ENCODE measurements at regions not wholly inside any gene's neighbourhood (a gene's known extent, or its start where the extent isn't known, plus 50 kb on each side); places are given as distances from the start of the nearest gene placed in this dataset.
A peak's percentile ranks its signal among the peaks of the same experiment; 100 is the strongest.
"Not testable (repeated sequence)": the region's sequence is repeated elsewhere in the genome, so short reads cannot be mapped to it uniquely, and the experiment has no call there.

GRCh38 chr18:67455890-67456501 lies 60.5 kb downstream of the DSEL start:
- peak; percentile 9 for DNase-seq

DNA sequence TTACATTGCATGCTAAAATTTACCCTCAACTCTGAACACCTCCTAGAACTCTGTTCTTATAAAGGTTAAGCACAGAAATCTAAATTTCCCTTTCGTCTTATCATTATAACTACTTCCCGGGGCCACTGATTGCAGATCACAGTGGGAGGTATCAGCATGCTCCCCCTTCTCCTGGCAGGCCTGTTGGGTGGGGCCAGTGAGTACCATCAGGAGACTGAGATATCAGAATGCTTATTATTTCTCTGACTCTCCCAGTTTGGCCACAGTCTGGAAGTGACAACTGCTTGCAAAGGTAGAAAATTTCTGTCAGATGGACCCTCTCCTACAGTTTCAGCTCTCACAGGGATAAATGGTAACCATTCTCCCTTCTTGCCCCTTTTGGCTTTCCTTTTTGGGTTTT lies 62.6 kb downstream of the DSEL start:
- DNase-seq = no peak

GRCh38 chr18:67451960-67452359 lies 64.6 kb downstream of the DSEL start:
- DNase-seq = no peak

- not testable (repeated sequence) for DNase-seq
These were observed 65.4 kb downstream of the DSEL start for GRCh38 chr18:67451101-67451500.

GRCh38 chr18:67433971-67434370 lies 82.5 kb downstream of the DSEL start:
- DNase-seq = no peak

GRCh38 chr18:67432806-67433205 lies 83.7 kb downstream of the DSEL start:
- no peak for DNase-seq

GRCh38 chr18:67428805-67429204 lies 87.7 kb downstream of the DSEL start:
- DNase-seq = no peak

GRCh38 chr18:67428158-67428557 lies 88.4 kb downstream of the DSEL start:
- no peak for DNase-seq

DNA sequence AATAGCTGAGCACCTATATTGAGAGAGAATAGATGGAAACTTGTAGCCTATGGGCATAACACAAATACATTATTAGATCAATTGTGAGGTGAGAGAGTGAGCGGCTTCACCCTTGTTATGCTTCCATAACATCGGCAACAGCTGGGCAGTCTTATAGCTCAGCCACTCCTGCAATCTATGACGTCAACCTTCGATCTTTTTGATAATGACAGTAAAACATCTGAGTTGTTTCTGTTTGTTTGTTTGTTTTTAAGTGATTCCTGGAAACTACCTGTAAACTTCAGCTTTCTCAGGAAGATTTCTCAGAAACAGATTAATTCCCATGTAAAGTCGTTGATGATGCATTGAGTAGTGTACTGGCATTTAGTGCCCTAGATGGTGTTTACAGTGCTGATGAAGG lies 90.0 kb downstream of the DSEL start:
- DNase-seq = no peak

- no peak for DNase-seq
These were observed 90.8 kb downstream of the DSEL start for GRCh38 chr18:67425672-67426071.

- DNase-seq = no peak
These were observed 94.9 kb downstream of the DSEL start for GRCh38 chr18:67421651-67422050.

- DNase-seq = no peak
These were observed 98.5 kb downstream of the DSEL start for GRCh38 chr18:67417864-67418523.

DNA sequence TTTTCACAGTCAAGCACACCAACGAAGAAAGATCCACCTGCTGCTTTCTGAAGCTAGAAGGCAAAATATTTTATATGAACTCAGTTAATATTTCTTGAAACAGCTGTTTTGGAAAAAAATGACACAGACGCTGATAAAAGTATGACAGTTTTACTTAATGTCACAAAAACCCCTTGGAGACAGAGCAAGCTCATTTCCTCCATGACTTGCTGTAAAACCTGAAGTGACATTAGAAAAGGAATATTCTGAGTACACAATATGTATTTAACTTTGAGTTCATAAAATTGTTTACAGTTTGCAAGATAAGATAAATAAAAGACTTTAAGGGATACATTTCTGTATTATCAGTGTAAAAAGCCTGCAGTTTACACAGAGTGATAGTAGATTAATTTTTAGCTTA lies 105.4 kb downstream of the DSEL start:
- no peak for DNase-seq

GRCh38 chr18:67410075-67411070 lies 106.1 kb downstream of the DSEL start:
- DNase-seq = no peak

- no peak for DNase-seq
These were observed 108.3 kb downstream of the DSEL start for GRCh38 chr18:67408240-67408639.

DNA sequence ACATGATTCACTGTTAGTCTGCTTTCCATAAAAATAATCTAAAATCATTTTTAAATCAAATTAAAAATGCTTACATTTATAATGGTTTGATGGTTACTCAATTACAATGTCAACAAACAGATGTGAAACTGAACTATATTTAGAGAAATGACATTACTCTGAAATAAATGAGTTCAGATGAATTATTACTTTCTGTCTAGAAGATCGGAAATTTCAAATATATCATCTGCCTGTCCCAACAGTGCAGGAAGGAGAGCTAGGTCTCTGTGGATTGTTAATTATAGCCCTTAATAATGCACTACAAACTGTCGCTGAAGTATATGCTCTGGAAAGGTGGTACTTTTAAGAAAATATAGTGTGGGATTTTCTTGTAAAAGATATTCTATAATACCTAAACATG lies 109.8 kb downstream of the DSEL start:
- DNase-seq = no peak

GRCh38 chr18:67402543-67402942 lies 114.0 kb downstream of the DSEL start:
- DNase-seq = no peak

DNA sequence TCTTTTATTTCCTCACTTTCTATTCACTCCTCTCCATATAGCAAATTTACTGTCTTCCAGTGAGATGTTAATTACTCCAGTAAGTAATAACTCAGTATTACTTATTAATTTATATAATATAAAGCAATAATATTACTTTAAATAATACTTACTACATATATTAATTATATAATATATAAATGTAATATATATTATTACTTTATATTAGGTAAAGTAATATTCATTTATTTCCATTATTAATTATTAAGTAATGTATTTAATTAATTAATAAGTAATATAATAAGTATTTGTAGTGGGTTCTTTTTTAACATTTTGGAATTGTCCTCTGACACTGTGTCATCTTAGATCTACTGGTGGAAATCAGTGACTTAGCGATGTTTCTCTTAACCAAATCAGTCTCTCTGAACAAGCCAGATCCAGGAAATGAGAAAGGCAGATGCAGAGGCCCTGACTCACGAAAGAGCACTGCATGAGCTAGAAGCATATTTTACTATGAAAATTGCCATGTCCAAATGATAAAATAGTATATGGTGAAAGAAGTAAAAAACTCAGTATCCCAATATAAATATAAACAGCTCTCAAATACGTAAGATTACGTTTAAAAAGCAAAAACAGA lies 115.9 kb downstream of the DSEL start:
- no peak for DNase-seq

GRCh38 chr18:67386032-67386431 lies 130.5 kb downstream of the DSEL start:
- no peak for DNase-seq

- no peak for DNase-seq
These were observed 131.1 kb downstream of the DSEL start for GRCh38 chr18:67385455-67385854.

DNA sequence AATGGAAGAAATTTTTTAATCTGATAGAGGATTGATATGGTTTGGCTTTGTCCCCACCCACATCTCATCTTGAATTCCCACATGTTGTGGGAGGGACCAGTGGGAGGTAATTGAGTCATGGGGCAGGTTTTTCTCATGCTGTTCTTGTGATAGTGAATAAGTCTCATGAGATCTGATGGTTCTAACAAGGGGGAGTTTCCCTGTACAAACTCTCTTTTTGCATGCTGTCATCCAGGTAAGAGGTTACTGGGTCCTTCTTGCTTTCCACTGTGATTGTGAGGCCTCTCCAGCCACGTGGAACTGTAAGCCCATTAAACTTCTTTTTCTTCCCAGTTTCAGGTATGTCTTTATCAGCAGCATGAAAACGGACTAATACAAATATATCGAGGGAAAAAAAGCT lies 132.5 kb downstream of the DSEL start:
- not testable (repeated sequence) for DNase-seq

GRCh38 chr18:67381608-67382150 lies 134.8 kb downstream of the DSEL start:
- DNase-seq = no peak

DNA sequence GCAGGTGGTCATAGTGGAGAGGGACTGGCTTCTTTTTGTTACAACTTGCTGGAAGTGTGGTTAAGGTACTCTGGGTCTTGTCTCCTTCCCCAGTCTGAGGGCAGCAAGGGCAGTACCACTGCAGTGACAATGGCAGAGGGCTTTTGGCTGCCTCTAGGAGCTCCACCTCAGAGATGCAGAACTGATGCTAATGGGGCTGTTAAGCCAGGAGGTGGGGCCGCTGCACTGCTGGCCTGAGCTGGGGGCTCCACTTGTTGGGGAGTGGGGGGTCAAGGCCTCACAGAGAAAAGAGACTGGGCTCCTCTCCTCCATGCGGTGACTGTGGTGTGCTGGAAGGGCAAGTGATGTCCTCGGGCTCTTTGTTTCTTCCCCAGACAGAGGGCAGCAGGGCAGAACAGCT lies 135.7 kb downstream of the DSEL start:
- DNase-seq = no peak
